ENCODE measurements at regions not wholly inside any gene's neighbourhood (a gene's known extent, or its start where the extent isn't known, plus 50 kb on each side); places are given as distances from the start of the nearest gene placed in this dataset.

- Mint-ChIP-seq H3K4me3 (no peak overlapping the region), H3K4me1 (peaks cover 8% of the 10 kb centered on the region; the same call in 2 of the 3 replicates), H3K9me3 (no peaks in the 10 kb centered on the region), H3K27ac (no peak overlapping the region), H3K36me3 (ENCODE audit: low read depth) (no peaks in the 10 kb centered on the region), H3K27me3 (ENCODE audit: insufficient read depth, low read depth, poor library complexity) (peaks cover 11% of the 10 kb centered on the region)
- Histone ChIP-seq H3K27ac (ENCODE audit: low read depth) (no peak overlapping the region), H3F3A (replicated peaks; ENCODE audit: low read depth) (no peaks in the 10 kb centered on the region), H3K36me3 (ENCODE audit: insufficient read depth) (no peaks in the 10 kb centered on the region), H3K9me2 (ENCODE audit: insufficient read depth) (no peaks in the 10 kb centered on the region), H4K20me1 (replicated peaks; ENCODE audit: insufficient read depth) (no peaks in the 10 kb centered on the region), H2AFZ (no peak overlapping the region), H3K79me2 (replicated peaks; ENCODE audit: insufficient read depth) (no peaks in the 10 kb centered on the region), H3K4me3 (no peak overlapping the region), H3K4me2 (no peak overlapping the region), H3K4me1 (ENCODE audit: insufficient read depth) (no peaks in the 10 kb centered on the region), H3K27me3 (ENCODE audit: insufficient read depth) (peaks cover 31% of the 10 kb centered on the region)
- DNase-seq (ENCODE audit: low spot score) (peak; percentile 61), ATAC-seq (no peak; the same call in 2 of the 3 replicates)
- TF ChIP-seq CREB1 (CRISPR knock-in tag; IDR thresholded peaks at IDR 0.05; ENCODE audit: low read depth) (no peak), CTCF (conservative IDR thresholded peaks at IDR 0.05; ENCODE audit: low read depth in 2 of 2) (peak; percentile 71 to 73)
Measured at GRCh38 chrX:34300871-34301270, 168.8 kb upstream of the FAM47A start.

DNA sequence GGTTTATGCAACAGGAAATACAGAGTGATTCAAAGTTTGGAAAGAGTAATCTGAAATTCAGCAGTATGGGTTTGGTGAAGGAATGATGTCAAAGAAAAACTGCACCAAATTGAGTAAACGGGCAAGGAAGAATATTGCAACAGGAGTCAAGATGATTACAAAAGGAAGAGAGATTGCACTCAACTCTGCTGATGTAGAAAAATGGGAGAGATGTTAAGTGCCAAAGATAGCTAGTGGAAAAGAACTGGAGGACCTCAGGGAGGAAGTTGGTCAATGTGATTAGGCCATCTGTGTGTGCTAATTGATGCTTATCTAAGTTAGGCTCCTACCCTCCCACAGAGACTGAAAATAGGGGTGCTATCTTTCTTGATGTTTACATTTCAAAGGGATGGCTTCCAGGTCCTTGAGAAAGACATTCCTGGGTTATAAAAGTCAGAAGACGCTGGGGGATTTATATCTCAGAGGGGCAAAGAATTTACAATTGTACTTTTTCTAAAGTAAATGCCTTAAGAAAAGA, 167.4 kb upstream of the FAM47A start:
- Histone ChIP-seq H3K27me3 (ENCODE audit: insufficient read depth) (peaks cover 31% of the 10 kb centered on the region), H3K4me3 (no peak overlapping the region), H3K27ac (ENCODE audit: low read depth) (no peak overlapping the region), H3K36me3 (ENCODE audit: insufficient read depth) (no peaks in the 10 kb centered on the region), H3K4me1 (ENCODE audit: insufficient read depth) (no peaks in the 10 kb centered on the region), H4K20me1 (replicated peaks; ENCODE audit: insufficient read depth) (no peaks in the 10 kb centered on the region), H3K4me2 (no peak overlapping the region), H2AFZ (no peak overlapping the region), H3K79me2 (replicated peaks; ENCODE audit: insufficient read depth) (no peaks in the 10 kb centered on the region), H3K9me2 (ENCODE audit: insufficient read depth) (no peaks in the 10 kb centered on the region), H3F3A (replicated peaks; ENCODE audit: low read depth) (no peaks in the 10 kb centered on the region)
- peaks cover 8% of the 10 kb centered on the region; the same call in 2 of the 3 replicates for H3K4me1 Mint-ChIP-seq
- H3K9me3 Mint-ChIP-seq, result peaks cover 3% of the 10 kb centered on the region; the same call in 1 of the 3 replicates
- ATAC-seq (no peak), DNase-seq (ENCODE audit: low spot score) (peak; percentile 11)
- H3K27ac Mint-ChIP-seq, result no peak overlapping the region
- H3K36me3 Mint-ChIP-seq (ENCODE audit: low read depth), result no peaks in the 10 kb centered on the region
- H3K4me3 Mint-ChIP-seq, result no peak overlapping the region
- peak; percentile 51; the same call in 1 of the 2 replicates for TF ChIP-seq POLR2AphosphoS5 (IDR thresholded peaks at IDR 0.05; ENCODE audit: low read depth)
- no peak for TF ChIP-seq ZNF331 (CRISPR knock-in tag; IDR thresholded peaks at IDR 0.05; ENCODE audit: low read depth)
- peaks cover 12% of the 10 kb centered on the region for H3K27me3 Mint-ChIP-seq (ENCODE audit: insufficient read depth, low read depth, poor library complexity)

DNA sequence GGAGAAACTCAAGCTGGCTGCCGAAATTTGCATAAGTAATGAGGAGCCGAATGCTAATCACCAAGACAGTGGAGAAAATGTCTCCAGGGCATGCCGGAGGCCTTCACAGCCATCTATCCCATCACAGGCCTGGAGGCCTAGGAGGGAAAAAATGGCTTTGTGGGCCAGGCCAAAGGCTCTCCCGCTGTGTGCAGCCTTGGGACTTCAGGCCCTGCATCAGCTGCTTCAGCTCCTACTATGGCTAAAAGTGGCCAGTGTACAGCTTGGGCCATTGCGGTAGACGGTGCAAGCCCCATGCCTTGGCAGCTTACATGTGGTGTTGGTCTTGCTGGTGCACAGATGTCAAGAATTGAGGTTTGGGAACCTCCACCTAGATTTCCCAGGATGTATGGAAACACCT, 162.6 kb upstream of the FAM47A start:
- peaks cover 9% of the 10 kb centered on the region; the same call in 1 of the 3 replicates for H3K9me3 Mint-ChIP-seq
- TF ChIP-seq, protein P1, sequence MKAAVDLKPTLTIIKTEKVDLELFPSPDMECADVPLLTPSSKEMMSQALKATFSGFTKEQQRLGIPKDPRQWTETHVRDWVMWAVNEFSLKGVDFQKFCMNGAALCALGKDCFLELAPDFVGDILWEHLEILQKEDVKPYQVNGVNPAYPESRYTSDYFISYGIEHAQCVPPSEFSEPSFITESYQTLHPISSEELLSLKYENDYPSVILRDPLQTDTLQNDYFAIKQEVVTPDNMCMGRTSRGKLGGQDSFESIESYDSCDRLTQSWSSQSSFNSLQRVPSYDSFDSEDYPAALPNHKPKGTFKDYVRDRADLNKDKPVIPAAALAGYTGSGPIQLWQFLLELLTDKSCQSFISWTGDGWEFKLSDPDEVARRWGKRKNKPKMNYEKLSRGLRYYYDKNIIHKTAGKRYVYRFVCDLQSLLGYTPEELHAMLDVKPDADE (IDR thresholded peaks at IDR 0.05), result no peak
- TF ChIP-seq ZNF114 (CRISPR knock-in tag; IDR thresholded peaks at IDR 0.05) (no peak), STAT1 (IDR thresholded peaks at IDR 0.05; ENCODE audit: unreplicated experiment) (no peak), ZNF331 (CRISPR knock-in tag; IDR thresholded peaks at IDR 0.05; ENCODE audit: low read depth) (no peak)
- TF ChIP-seq, protein P2, sequence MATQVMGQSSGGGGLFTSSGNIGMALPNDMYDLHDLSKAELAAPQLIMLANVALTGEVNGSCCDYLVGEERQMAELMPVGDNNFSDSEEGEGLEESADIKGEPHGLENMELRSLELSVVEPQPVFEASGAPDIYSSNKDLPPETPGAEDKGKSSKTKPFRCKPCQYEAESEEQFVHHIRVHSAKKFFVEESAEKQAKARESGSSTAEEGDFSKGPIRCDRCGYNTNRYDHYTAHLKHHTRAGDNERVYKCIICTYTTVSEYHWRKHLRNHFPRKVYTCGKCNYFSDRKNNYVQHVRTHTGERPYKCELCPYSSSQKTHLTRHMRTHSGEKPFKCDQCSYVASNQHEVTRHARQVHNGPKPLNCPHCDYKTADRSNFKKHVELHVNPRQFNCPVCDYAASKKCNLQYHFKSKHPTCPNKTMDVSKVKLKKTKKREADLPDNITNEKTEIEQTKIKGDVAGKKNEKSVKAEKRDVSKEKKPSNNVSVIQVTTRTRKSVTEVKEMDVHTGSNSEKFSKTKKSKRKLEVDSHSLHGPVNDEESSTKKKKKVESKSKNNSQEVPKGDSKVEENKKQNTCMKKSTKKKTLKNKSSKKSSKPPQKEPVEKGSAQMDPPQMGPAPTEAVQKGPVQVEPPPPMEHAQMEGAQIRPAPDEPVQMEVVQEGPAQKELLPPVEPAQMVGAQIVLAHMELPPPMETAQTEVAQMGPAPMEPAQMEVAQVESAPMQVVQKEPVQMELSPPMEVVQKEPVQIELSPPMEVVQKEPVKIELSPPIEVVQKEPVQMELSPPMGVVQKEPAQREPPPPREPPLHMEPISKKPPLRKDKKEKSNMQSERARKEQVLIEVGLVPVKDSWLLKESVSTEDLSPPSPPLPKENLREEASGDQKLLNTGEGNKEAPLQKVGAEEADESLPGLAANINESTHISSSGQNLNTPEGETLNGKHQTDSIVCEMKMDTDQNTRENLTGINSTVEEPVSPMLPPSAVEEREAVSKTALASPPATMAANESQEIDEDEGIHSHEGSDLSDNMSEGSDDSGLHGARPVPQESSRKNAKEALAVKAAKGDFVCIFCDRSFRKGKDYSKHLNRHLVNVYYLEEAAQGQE (IDR thresholded peaks at IDR 0.05; ENCODE audit: unreplicated experiment), result no peak

More for the DNA sequence above, 162.6 kb upstream of the FAM47A start:
- no peak overlapping the region for H3K27ac Mint-ChIP-seq
- no peaks in the 10 kb centered on the region for H3K4me1 ChIP-seq (ENCODE audit: insufficient read depth)
- H3K27ac ChIP-seq (ENCODE audit: low read depth), result no peak overlapping the region
- DNase-seq (ENCODE audit: low spot score) (no peak), ATAC-seq (no peak)
- peaks cover 21% of the 10 kb centered on the region for H3K27me3 ChIP-seq (ENCODE audit: insufficient read depth)
- H3K36me3 ChIP-seq (ENCODE audit: insufficient read depth), result no peaks in the 10 kb centered on the region
- H3K4me3 ChIP-seq, result no peak overlapping the region
- no peak overlapping the region for H3K4me2 ChIP-seq
- H3K4me1 Mint-ChIP-seq, result peaks cover 5% of the 10 kb centered on the region; the same call in 2 of the 3 replicates
- peaks cover 9% of the 10 kb centered on the region for H3K27me3 Mint-ChIP-seq (ENCODE audit: insufficient read depth, low read depth, poor library complexity)
- no peak overlapping the region for H3K4me3 Mint-ChIP-seq
- H3K9me2 ChIP-seq (ENCODE audit: insufficient read depth), result no peaks in the 10 kb centered on the region
- H4K20me1 ChIP-seq (replicated peaks; ENCODE audit: insufficient read depth), result no peaks in the 10 kb centered on the region
- no peaks in the 10 kb centered on the region for H3K79me2 ChIP-seq (replicated peaks; ENCODE audit: insufficient read depth)
- no peak overlapping the region for H2AFZ ChIP-seq
- peaks cover 5% of the 10 kb centered on the region; the same call in 2 of the 3 replicates for H3K36me3 Mint-ChIP-seq (ENCODE audit: low read depth)
- H3F3A ChIP-seq (replicated peaks; ENCODE audit: low read depth), result no peaks in the 10 kb centered on the region

Measured in GM23338 (cell line).